T1000 (cell line): ENCODE measurements at regions not wholly inside any gene's neighbourhood (a gene's known extent, or its start where the extent isn't known, plus 50 kb on each side); places are given as distances from the start of the nearest gene placed in this dataset.
"Not testable (repeated sequence)": the region's sequence is repeated elsewhere in the genome, so short reads cannot be mapped to it uniquely, and the experiment has no call there.

Experiments
- DNase-seq: peaks from one replicate; lab custom pipeline; 2025; ENCODE audit warnings: mixed read lengths; lab: John Stamatoyannopoulos, UW

DNA sequence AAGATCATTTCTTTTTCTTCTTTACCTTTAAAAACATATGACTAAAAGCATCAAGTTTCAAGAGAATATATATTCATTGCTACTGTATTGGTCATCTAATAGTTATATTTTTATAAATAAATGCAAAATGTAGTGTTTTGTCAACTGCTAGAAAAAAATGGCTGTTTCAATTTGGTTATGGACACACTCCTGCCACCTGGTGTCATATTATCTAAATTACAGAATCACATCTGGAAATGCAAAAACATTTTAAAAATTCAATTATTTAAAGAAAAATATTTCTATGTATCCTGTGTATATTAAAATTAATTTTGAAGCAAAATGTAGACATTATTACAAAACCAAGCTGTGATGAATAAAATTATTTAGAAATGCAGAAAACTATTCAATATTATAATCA lies 329.4 kb upstream of the PCDH18 start:
- DNase-seq, result no peak

- no peak for DNase-seq
Observed at GRCh38 chr4:137853424-137853823, 321.1 kb upstream of the PCDH18 start.

DNA sequence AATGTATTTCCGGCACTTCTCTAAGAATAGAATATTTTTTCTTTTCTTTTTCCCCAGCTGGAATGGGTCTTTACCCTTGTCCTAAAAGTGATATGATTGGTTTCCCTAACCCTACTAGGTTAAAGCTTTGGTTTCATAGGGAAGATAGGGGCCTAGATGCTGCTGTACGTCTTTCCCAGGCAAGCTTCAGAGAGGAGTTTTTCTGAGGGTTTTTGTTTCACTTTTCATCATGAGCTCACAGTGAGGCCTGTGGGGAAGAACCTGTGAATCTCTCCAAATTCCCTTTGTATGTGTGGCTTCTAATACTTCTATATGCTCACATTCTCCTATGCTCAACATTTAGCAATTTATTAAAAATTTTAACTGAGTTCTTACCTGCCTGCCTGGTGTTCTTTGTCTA lies 320.0 kb upstream of the PCDH18 start:
- no peak for DNase-seq

GRCh38 chr4:137851435-137851834 lies 319.1 kb upstream of the PCDH18 start:
- DNase-seq, result no peak

DNA sequence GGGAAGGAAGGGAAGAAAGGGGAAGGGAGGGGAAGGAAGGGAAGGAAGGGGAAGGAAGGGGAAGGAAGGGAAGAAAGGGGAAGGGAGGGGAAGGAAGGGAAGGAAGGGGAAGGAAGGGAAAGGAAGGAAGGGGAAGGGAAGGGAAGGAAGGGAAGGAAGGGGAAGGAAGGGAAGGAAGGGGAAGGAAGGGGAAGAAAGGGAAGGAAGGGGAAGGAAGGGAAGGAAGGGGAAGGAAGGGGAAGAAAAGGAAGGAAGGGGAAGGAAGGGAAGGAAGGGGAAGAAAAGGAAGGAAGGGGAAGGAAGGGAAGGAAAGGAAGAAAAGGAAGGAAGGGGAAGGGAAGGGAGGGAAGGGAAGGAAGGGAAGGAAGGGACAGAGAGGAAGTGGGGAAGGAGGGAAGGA lies 295.7 kb upstream of the PCDH18 start:
- not testable (repeated sequence) for DNase-seq

DNA sequence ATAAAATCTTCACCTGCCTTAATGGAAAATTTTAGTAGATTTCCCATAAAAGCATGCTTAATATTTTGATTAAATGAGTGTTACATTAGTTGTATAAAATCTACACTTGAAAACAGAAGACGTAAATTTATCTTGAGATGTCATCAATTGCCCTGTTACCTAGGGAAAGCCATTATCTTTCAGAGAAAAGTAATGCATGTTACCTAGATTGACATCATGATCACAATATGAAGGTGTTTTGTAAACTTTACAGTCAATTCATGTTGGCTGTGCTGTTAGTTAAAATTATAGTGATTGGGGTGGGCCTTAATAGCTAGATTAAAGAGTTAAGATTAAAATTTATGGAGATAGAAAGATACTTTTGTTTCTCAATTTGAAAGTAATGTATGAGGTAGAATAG lies 293.2 kb upstream of the PCDH18 start:
- no peak for DNase-seq

DNA sequence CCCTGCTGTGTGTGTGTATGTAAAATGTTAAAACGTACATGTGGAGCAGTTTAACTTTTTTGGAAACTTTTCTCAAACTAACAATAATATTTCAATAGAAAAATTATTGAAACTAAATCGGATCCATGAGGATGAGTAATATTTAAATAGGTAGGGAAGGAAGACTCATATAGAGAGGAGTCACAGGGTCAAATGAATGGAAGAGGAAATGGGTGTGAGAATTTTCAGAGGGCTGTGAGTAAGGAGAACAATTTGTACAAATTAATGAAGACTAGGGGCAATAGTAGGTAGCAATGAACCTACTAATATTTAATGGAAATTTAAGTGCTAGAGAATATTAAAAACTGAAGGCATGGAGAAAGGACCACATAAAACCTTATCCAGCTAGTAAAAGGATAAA lies 290.7 kb upstream of the PCDH18 start:
- DNase-seq, result no peak

GRCh38 chr4:137819964-137820383 lies 287.7 kb upstream of the PCDH18 start:
- DNase-seq, result no peak

GRCh38 chr4:137812258-137812657 lies 280.0 kb upstream of the PCDH18 start:
- no peak for DNase-seq

DNA sequence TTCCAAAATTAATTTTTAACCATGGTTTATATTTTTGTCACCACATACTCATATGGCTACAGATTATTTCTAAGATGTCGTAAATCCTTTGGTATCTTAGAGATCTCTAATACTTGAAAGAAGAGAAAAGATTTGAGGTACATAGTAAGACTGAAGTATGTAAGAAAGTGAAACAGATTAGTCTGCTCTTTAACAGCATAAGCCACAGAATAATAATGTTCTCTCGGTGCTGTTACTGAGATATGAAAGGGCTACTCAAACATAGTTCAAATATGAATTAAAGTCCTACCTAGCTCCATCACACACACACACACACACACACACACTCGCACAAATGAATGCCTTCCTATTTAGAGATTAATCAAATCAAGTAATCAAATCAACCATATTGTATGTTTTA lies 274.1 kb upstream of the PCDH18 start:
- no peak for DNase-seq

DNA sequence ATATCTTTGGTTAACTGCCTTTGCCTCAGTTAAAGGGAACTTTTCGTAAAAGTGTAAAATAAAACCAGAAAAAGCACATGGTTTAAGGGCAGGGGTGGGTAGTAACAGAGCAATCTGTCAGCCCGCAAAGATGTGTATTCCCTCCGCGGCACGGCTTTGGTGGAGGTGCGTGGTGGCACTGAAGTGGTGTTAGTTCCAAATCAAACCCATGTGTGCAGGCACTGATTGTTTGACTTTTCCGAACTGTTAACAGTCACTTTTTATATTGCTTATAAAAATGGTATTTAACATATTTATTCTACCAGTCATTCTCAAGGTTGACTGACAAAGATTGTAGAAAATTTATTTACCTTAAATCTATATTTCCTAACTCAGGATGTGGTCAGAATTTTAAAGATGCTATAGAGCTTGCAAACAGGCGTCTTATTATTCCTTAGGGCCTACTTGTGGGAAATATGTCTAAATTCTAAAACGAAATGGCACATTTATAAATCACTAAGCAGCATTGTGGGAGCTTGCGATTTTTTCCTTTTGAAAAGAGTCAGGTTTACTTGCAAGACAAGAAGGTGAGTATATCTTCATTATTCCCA lies 272.7 kb upstream of the PCDH18 start:
- DNase-seq, result no peak

DNA sequence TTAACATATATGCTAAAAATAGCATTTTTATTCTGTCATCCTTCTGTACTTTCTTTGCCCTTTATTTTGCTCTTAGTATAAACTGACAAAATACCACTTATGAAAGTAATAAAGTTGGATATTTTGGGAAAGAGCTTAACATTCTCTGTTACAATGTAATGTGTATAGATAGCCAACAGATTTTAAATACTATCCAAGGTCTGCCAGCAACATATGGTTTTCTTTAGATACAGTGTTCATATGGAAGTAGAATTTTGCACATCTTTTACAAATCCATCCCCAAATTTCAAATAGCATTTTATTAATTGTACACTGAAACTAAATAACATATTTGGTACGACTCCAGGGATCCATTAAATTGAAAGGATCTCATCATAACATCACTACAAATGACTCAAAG lies 268.6 kb upstream of the PCDH18 start:
- no peak for DNase-seq

DNA sequence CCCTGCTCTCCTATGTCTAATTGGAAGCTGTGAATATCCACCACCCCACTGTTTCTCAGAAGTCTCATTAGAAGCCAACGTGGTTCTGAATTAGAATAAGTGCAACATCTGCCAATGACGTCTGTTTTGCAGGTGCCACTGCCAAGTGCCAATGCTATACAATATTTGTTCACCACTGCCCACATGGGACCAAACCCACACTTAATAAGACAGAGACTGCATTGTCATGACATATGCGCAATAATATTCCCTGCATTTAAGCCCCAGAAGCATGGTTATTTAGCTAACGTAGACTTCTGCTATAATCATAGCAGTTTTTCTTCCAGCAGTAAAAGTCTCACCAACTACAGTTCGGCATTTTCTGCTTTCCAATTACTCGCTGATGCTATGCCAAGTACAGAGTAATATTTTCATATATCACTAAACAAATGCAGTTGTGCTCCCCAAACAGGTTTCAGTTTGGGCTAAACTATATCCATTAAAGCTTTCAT lies 262.5 kb upstream of the PCDH18 start:
- no peak for DNase-seq

- not testable (repeated sequence) for DNase-seq
Observed at GRCh38 chr4:137789263-137789662, 257.0 kb upstream of the PCDH18 start.

GRCh38 chr4:137783923-137784322 lies 251.6 kb upstream of the PCDH18 start:
- DNase-seq, result not testable (repeated sequence)

- DNase-seq, result no peak
Observed at GRCh38 chr4:137775701-137776100, 243.4 kb upstream of the PCDH18 start.

GRCh38 chr4:137774501-137774900 lies 242.2 kb upstream of the PCDH18 start:
- DNase-seq, result no peak

- DNase-seq, result no peak
Observed at GRCh38 chr4:137768881-137769280, 236.6 kb upstream of the PCDH18 start.

GRCh38 chr4:137768196-137768595 lies 235.9 kb upstream of the PCDH18 start:
- no peak for DNase-seq

GRCh38 chr4:137762591-137762990 lies 230.3 kb upstream of the PCDH18 start:
- no peak for DNase-seq

DNA sequence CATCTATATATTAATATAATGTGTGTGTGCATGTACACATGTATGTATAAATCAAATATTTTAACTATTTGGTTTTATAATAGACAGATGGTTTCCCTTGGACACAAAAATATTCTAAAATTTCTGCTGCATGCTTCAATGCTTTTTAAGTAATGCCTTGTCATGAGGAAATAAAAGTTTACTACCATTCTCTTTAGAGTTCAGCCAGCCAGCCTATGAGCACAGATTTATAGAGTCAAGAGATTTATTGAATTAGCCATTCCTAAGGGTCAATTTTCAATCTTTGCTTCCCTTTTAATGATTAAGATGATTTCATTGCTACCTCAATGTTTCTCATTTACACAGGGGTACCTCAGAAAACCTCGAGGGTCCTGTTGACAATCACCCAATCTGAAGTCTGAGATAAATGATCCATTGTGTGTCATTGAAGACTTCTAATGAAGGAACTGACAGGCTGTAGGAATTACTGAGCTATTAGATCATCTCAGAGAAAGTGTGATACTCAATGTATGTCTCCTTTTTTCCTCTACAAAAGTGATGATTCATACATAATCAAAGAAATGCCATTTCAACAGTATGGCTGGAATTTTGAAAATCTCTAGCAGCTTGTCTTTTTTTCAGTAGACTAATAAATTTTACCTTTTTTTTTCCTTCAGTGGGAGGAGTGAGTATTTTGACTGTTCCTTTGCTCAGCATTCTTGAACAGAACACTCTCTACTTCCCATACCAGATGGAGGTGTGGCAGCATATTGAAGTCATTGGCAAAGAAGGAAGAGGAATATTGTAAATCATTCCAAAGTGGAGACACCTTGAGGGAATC lies 222.6 kb upstream of the PCDH18 start:
- DNase-seq, result no peak

DNA sequence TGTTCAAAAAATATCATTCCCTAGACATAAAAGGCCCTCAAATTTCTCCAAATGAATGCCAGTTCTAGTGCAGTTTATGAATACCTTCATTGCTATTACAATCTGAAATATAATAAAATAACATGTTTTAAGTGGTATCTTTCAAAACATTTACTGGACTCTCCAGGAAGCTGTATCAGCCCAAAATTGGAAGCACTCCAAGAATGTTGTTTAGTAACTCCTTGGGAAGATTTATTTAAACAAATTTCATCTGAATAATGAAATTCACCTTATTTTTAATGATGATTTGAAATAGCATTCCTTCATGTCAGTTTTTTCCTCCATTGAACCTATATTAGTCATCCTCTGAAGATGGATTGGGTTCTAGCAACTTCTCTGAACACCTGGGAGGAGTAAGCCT lies 217.2 kb upstream of the PCDH18 start:
- no peak for DNase-seq

DNA sequence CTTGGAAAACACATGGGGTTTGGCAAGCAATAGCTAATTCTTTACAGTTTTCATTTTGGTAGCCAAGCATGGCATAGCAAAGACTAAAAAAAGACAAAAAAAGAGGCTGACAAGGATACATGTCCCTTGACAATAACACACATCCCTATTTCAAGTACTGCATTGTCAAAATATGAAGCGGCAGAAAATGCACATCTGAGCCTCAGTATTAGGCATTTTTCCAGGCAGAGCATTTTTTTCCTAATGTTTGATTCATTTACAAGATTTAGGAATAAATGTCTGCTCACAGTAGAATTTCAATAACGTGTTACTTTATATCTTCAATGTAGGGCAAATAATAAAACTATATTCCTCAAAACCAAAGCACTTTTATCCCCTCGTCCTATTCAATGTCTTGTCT lies 216.3 kb upstream of the PCDH18 start:
- DNase-seq, result no peak

DNA sequence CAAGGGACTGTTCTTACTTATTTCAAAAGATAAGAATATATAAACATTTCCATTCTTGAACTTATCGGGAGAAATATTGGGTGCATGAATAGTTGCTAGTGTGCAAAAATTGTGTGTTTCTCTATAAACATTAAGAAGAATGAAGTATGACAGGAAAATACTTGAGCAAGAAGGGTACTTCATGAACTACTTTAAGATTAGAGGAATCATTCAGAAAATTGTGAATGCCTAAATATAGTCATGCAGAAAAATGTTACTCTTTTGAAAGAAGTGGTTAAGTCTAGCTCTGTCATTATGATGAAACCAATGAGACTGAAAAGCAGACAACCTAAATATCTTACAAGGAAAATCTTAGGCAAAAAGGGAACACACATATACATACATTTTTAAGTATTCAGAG lies 207.8 kb upstream of the PCDH18 start:
- no peak for DNase-seq
